ENCODE measurements at regions not wholly inside any gene's neighbourhood (a gene's known extent, or its start where the extent isn't known, plus 50 kb on each side); places are given as distances from the start of the nearest gene placed in this dataset.

GRCh38 chr1:81703391-81703755 is 97.4 kb upstream of the ADGRL2 start:
- Histone ChIP-seq H3K4me2 (replicated peaks; ENCODE audit: extremely low read depth, low read length, poor library complexity, severe bottlenecking) (no peak overlapping the region), H2AFZ (ENCODE audit: insufficient read depth, low read depth, low read length, poor library complexity, severe bottlenecking) (no peak overlapping the region)

GRCh38 chr1:81702903-81703302 is 97.8 kb upstream of the ADGRL2 start:
- TF ChIP-seq CTCF (IDR thresholded peaks at IDR 0.05): no peak
- Mint-ChIP-seq H3K27ac (no peak overlapping the region), H3K36me3 (no peaks in the 10 kb centered on the region), H3K4me1 (no peaks in the 10 kb centered on the region), H3K9me3 (peaks cover 0 to 15% (median 3%) of the 10 kb centered on the region in 7 donors), H3K27me3 (ENCODE audit: low read depth in 3 of 3) (peaks cover 0 to 3% (median 0%) of the 10 kb centered on the region in 3 donors), H3K4me3 (no peak overlapping the region)
- Histone ChIP-seq H4K20me1 (ENCODE audit: insufficient read depth, low read length) (no peaks in the 10 kb centered on the region), H3K9me3 (replicated peaks in 1 of 2; ENCODE audit: control insufficient read depth in 1 of 2, insufficient read depth in 1 of 2, low read length in 2 of 2) (peaks cover 6 to 7% of the 10 kb centered on the region in 2 donors), H3K27ac (ENCODE audit: low read depth in 1 of 2, low read length in 2 of 2) (no peak overlapping the region), H3K4me3 (replicated peaks in 1 of 3; ENCODE audit: low read depth in 2 of 3, low read length in 3 of 3) (no peak overlapping the region), H3K36me3 (replicated peaks in 1 of 2; ENCODE audit: control insufficient read depth in 1 of 2, insufficient read depth in 2 of 2, low read length in 2 of 2) (no peaks in the 10 kb centered on the region), H3K27me3 (ENCODE audit: control insufficient read depth in 2 of 2, insufficient read depth in 2 of 2, low read length in 2 of 2) (no peaks in the 10 kb centered on the region), H3K9ac (ENCODE audit: insufficient read depth, low read length, poor library complexity, severe bottlenecking) (no peak overlapping the region), H3K4me1 (ENCODE audit: control insufficient read depth in 1 of 2, insufficient read depth in 2 of 2, low read length in 2 of 2) (no peaks in the 10 kb centered on the region), H3K4me2 (replicated peaks; ENCODE audit: extremely low read depth, low read length, poor library complexity, severe bottlenecking) (no peak overlapping the region), H3K79me2 (ENCODE audit: insufficient read depth, low read length) (no peaks in the 10 kb centered on the region), H2AFZ (ENCODE audit: insufficient read depth, low read depth, low read length, poor library complexity, severe bottlenecking) (no peak overlapping the region)
- intact Hi-C loops (cut with micrococcal nuclease): no loop called here
- no peak for DNase-seq
- 100% methylated on average over 4 of the region's 4 CpGs for whole genome bisulfite sequencing (ENCODE audit: insufficient coverage)

More at GRCh38 chr1:81703391-81703755, 97.4 kb upstream of the ADGRL2 start:
- H3K79me2 ChIP-seq (ENCODE audit: insufficient read depth, low read length): no peaks in the 10 kb centered on the region
- H3K9me3 Mint-ChIP-seq: peaks cover 0 to 15% (median 3%) of the 10 kb centered on the region in 7 donors
- no peak overlapping the region for H3K4me3 ChIP-seq (replicated peaks in 1 of 3; ENCODE audit: low read depth in 2 of 3, low read length in 3 of 3)
- no peaks in the 10 kb centered on the region for H3K4me1 Mint-ChIP-seq
- no peaks in the 10 kb centered on the region for H4K20me1 ChIP-seq (ENCODE audit: insufficient read depth, low read length)
- H3K27me3 ChIP-seq (ENCODE audit: control insufficient read depth in 2 of 2, insufficient read depth in 2 of 2, low read length in 2 of 2): no peaks in the 10 kb centered on the region
- no peaks in the 10 kb centered on the region for H3K36me3 ChIP-seq (replicated peaks in 1 of 2; ENCODE audit: control insufficient read depth in 1 of 2, insufficient read depth in 2 of 2, low read length in 2 of 2)
- no peak overlapping the region for H3K9ac ChIP-seq (ENCODE audit: insufficient read depth, low read length, poor library complexity, severe bottlenecking)
- no peak overlapping the region for H3K27ac Mint-ChIP-seq
- H3K4me3 Mint-ChIP-seq: no peak overlapping the region
- H3K9me3 ChIP-seq (replicated peaks in 1 of 2; ENCODE audit: control insufficient read depth in 1 of 2, insufficient read depth in 1 of 2, low read length in 2 of 2): peaks cover 6 to 7% of the 10 kb centered on the region in 2 donors
- intact Hi-C loops (cut with micrococcal nuclease): no loop called here
- H3K27me3 Mint-ChIP-seq (ENCODE audit: low read depth in 3 of 3): peaks cover 0 to 3% (median 0%) of the 10 kb centered on the region in 3 donors
- H3K4me1 ChIP-seq (ENCODE audit: control insufficient read depth in 1 of 2, insufficient read depth in 2 of 2, low read length in 2 of 2): no peaks in the 10 kb centered on the region
- 100% methylated on average over 1 of the region's 3 CpGs for WGBS (ENCODE audit: insufficient coverage)
- H3K36me3 Mint-ChIP-seq: no peaks in the 10 kb centered on the region
- no peak for TF ChIP-seq CTCF (IDR thresholded peaks at IDR 0.05)
- H3K27ac ChIP-seq (ENCODE audit: low read depth in 1 of 2, low read length in 2 of 2): no peak overlapping the region
- no peak for DNase-seq
